WTC11 (cell line): ENCODE measurements at regions not wholly inside any gene's neighbourhood (a gene's known extent, or its start where the extent isn't known, plus 50 kb on each side); places are given as distances from the start of the nearest gene placed in this dataset.

Source experiments
- ATAC-seq: fragments of 200-7000 bp; cut with Tn5 transposase; 2 replicates; pipeline ENCODE4 v1.10.0; 2021; ENCODE audit warnings: mild to moderate bottlenecking, moderate library complexity
- CTCF ChIA-PET: fragments of 300-600 bp; sonication (Branson Sonifier 250); formaldehyde crosslinking; loops from one replicate; lab custom pipeline; 2021; ENCODE audit warnings: antibody characterized with exemption; lab: Charles Lee
- POLR2A ChIA-PET: fragments of 350-600 bp; sonication (Branson Sonifier 250); formaldehyde crosslinking; loops from one replicate; lab custom pipeline; 2021; ENCODE audit warnings: antibody characterized with exemption; lab: Charles Lee
- DNase-seq: peaks from one replicate; pipeline ENCODE4 v3.0.0; 2021; ENCODE audit warnings: low spot score
- H3K27ac Mint-ChIP-seq: 2 replicates; pipeline ENCODE4 v1.8.0; 2021; ENCODE audit warnings: mixed read lengths
- H3K27me3 Mint-ChIP-seq: 2 replicates; pipeline ENCODE4 v1.8.0; 2021; ENCODE audit warnings: low read depth, mild to moderate bottlenecking, moderate library complexity, mixed read lengths
- H3K36me3 Mint-ChIP-seq: 2 replicates; pipeline ENCODE4 v1.8.0; 2021; ENCODE audit warnings: mixed read lengths
- H3K4me1 Mint-ChIP-seq: 2 replicates; pipeline ENCODE4 v1.8.0; 2022; ENCODE audit warnings: mixed read lengths
- H3K4me3 Mint-ChIP-seq: 2 replicates; pipeline ENCODE4 v1.8.0; 2021; ENCODE audit warnings: mild to moderate bottlenecking, moderate library complexity, mixed read lengths
- H3K9me3 Mint-ChIP-seq: 2 replicates; pipeline ENCODE4 v1.8.0; 2021; ENCODE audit warnings: mixed read lengths
- CREB1 ChIP-seq: sonication (generic); formaldehyde crosslinking; IDR thresholded peaks from 2 replicates; pipeline ENCODE4 v1.8.0; 2023; ENCODE audit warnings: mild to moderate bottlenecking, missing genetic modification reagents
- ETV6 ChIP-seq: sonication (generic); formaldehyde crosslinking; IDR thresholded peaks from 2 replicates; pipeline ENCODE4 v1.8.1; 2022; ENCODE audit warnings: mild to moderate bottlenecking, missing genetic modification reagents
- GABPB1 ChIP-seq: sonication (generic); formaldehyde crosslinking; IDR thresholded peaks from 2 replicates; pipeline ENCODE4 v1.8.1; 2023; ENCODE audit warnings: mild to moderate bottlenecking, missing genetic modification reagents
- GTF2I ChIP-seq: fragments of 250-450 bp; sonication (Bioruptor Pico); conservative IDR thresholded peaks from 2 replicates; pipeline ENCODE4 v1.4.0; 2021; ENCODE audit warnings: mild to moderate bottlenecking
- HMGA2 ChIP-seq: fragments of 250-450 bp; sonication (Bioruptor Pico); IDR thresholded peaks from 2 replicates; pipeline ENCODE4 v1.4.0; 2021; ENCODE audit warnings: mild to moderate bottlenecking, moderate library complexity
- NFATC4 ChIP-seq: fragments of 250-450 bp; sonication (Bioruptor Pico); IDR thresholded peaks from 2 replicates; pipeline ENCODE4 v1.9.0; 2021; ENCODE audit warnings: mild to moderate bottlenecking
- NR1H2 ChIP-seq: sonication (generic); formaldehyde crosslinking; IDR thresholded peaks from 2 replicates; pipeline ENCODE4 v1.9.0; 2021; ENCODE audit warnings: mild to moderate bottlenecking, moderate library complexity, missing genetic modification reagents
- RELA ChIP-seq: sonication (generic); formaldehyde crosslinking; IDR thresholded peaks from 2 replicates; pipeline ENCODE4 v1.8.1; 2022; ENCODE audit warnings: missing genetic modification reagents, mild to moderate bottlenecking, borderline replicate concordance
- SMAD3 ChIP-seq: sonication (generic); formaldehyde crosslinking; IDR thresholded peaks from 2 replicates; pipeline ENCODE4 v1.8.0; 2022; ENCODE audit warnings: missing genetic modification reagents, mild to moderate bottlenecking, borderline replicate concordance
- SMAD4 ChIP-seq: sonication (generic); formaldehyde crosslinking; IDR thresholded peaks from 2 replicates; pipeline ENCODE4 v1.8.0; 2022; ENCODE audit warnings: mild to moderate bottlenecking, missing genetic modification reagents
- TP53 ChIP-seq: sonication (generic); formaldehyde crosslinking; IDR thresholded peaks from 2 replicates; pipeline ENCODE4 v1.8.1; 2023; ENCODE audit warnings: mild to moderate bottlenecking, missing genetic modification reagents
- ZNF219 ChIP-seq: sonication (generic); formaldehyde crosslinking; IDR thresholded peaks from 2 replicates; pipeline ENCODE4 v1.8.0; 2023; ENCODE audit warnings: missing genetic modification reagents, mild to moderate bottlenecking, borderline replicate concordance
- ZNF423 ChIP-seq: fragments of 250-450 bp; sonication (Bioruptor Pico); IDR thresholded peaks from 2 replicates; pipeline ENCODE4 v2.1.2; 2022; ENCODE audit warnings: mild to moderate bottlenecking, moderate library complexity
- TF ChIP-seq, protein P1 (sequence below): fragments of 250-450 bp; sonication (Bioruptor Pico); IDR thresholded peaks from 2 replicates; pipeline ENCODE4 v1.9.0; 2021; ENCODE audit warnings: mild to moderate bottlenecking
- TF ChIP-seq, protein P2 (sequence below): sonication (generic); formaldehyde crosslinking; IDR thresholded peaks from 2 replicates; pipeline ENCODE4 v1.8.1; 2022; ENCODE audit warnings: mild to moderate bottlenecking, moderate library complexity, missing genetic modification reagents
- TF ChIP-seq, protein P3 (sequence below): sonication (generic); formaldehyde crosslinking; IDR thresholded peaks from 2 replicates; pipeline ENCODE4 v1.8.0; 2022; ENCODE audit warnings: mild to moderate bottlenecking, missing genetic modification reagents
- TF ChIP-seq, protein P4 (sequence below): fragments of 250-450 bp; sonication (Bioruptor Pico); IDR thresholded peaks from 2 replicates; pipeline ENCODE4 v1.8.0; 2021; ENCODE audit warnings: mild to moderate bottlenecking
- TF ChIP-seq, protein P5 (sequence below): sonication (generic); formaldehyde crosslinking; IDR thresholded peaks from 2 replicates; pipeline ENCODE4 v1.8.0; 2022; ENCODE audit warnings: mild to moderate bottlenecking, missing genetic modification reagents
- TF ChIP-seq, protein P6 (sequence below): sonication (generic); formaldehyde crosslinking; IDR thresholded peaks from 2 replicates; pipeline ENCODE4 v1.8.0; 2023; ENCODE audit warnings: missing genetic modification reagents
- TF ChIP-seq, protein P7 (sequence below): sonication (generic); formaldehyde crosslinking; IDR thresholded peaks from 2 replicates; pipeline ENCODE4 v1.8.0; 2022; ENCODE audit warnings: missing genetic modification reagents

DNA sequence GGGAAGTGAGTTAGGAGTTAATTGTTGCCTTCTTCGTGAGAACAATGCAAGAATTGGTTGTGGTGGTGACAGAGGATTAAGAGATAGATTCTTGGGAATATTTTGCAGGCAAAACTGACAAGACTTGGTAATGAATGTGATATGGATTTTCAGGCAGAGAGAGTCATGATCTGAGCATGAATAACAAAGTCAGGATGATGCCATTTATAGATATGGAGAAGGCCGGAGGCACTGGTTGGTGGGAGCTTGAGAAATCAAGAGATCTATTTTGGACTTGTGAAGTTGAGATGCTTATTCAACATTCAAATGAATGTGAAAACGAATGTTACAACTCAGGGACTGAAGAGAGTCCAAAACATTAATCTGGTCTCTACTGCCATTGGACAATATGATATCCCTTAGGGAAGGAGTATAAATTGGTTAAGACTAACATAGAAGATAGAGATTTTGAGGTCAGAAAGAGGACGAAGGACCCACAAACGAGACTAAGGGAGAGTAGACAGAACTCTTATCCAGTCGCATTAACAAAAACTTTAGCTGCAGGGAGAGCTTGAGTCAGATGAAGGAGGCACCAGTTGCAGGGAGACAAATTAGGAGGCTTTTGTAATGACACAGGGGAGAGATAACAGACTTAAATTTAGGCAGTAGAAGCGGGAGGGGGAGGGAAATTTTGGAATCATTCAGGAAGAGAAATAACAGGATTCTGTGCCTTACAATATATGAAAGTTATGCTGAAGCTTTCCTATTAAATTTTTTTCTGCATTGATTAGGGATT lies 1090.6 kb downstream of the GALC start:
- no peak for TF ChIP-seq TP53
- TF ChIP-seq, protein P1, sequence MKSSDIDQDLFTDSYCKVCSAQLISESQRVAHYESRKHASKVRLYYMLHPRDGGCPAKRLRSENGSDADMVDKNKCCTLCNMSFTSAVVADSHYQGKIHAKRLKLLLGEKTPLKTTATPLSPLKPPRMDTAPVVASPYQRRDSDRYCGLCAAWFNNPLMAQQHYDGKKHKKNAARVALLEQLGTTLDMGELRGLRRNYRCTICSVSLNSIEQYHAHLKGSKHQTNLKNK (CRISPR knock-in tag): no peak
- TF ChIP-seq NFATC4 (CRISPR knock-in tag): no peak
- TF ChIP-seq, protein P2, sequence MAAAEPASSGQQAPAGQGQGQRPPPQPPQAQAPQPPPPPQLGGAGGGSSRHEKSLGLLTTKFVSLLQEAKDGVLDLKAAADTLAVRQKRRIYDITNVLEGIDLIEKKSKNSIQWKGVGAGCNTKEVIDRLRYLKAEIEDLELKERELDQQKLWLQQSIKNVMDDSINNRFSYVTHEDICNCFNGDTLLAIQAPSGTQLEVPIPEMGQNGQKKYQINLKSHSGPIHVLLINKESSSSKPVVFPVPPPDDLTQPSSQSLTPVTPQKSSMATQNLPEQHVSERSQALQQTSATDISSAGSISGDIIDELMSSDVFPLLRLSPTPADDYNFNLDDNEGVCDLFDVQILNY (CRISPR knock-in tag): no peak
- TF ChIP-seq GTF2I (CRISPR knock-in tag): no peak
- TF ChIP-seq ZNF423 (CRISPR knock-in tag): no peak
- no peak for TF ChIP-seq NR1H2 (CRISPR knock-in tag)
- no peak for TF ChIP-seq GABPB1
- TF ChIP-seq, protein P3, sequence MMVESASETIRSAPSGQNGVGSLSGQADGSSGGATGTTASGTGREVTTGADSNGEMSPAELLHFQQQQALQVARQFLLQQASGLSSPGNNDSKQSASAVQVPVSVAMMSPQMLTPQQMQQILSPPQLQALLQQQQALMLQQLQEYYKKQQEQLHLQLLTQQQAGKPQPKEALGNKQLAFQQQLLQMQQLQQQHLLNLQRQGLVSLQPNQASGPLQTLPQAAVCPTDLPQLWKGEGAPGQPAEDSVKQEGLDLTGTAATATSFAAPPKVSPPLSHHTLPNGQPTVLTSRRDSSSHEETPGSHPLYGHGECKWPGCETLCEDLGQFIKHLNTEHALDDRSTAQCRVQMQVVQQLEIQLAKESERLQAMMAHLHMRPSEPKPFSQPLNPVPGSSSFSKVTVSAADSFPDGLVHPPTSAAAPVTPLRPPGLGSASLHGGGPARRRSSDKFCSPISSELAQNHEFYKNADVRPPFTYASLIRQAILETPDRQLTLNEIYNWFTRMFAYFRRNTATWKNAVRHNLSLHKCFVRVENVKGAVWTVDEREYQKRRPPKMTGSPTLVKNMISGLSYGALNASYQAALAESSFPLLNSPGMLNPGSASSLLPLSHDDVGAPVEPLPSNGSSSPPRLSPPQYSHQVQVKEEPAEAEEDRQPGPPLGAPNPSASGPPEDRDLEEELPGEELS (CRISPR knock-in tag): no peak
- no peak for TF ChIP-seq HMGA2 (CRISPR knock-in tag)
- TF ChIP-seq, protein P4, sequence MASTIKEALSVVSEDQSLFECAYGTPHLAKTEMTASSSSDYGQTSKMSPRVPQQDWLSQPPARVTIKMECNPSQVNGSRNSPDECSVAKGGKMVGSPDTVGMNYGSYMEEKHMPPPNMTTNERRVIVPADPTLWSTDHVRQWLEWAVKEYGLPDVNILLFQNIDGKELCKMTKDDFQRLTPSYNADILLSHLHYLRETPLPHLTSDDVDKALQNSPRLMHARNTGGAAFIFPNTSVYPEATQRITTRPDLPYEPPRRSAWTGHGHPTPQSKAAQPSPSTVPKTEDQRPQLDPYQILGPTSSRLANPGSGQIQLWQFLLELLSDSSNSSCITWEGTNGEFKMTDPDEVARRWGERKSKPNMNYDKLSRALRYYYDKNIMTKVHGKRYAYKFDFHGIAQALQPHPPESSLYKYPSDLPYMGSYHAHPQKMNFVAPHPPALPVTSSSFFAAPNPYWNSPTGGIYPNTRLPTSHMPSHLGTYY (CRISPR knock-in tag): no peak
- no peak for TF ChIP-seq CREB1 (CRISPR knock-in tag)
- no peak for TF ChIP-seq ETV6
- no peak for TF ChIP-seq SMAD4
- TF ChIP-seq RELA (CRISPR knock-in tag): no peak
- no peak for TF ChIP-seq ZNF219 (CRISPR knock-in tag)
- TF ChIP-seq, protein P5, sequence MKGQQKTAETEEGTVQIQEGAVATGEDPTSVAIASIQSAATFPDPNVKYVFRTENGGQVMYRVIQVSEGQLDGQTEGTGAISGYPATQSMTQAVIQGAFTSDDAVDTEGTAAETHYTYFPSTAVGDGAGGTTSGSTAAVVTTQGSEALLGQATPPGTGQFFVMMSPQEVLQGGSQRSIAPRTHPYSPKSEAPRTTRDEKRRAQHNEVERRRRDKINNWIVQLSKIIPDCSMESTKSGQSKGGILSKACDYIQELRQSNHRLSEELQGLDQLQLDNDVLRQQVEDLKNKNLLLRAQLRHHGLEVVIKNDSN (CRISPR knock-in tag): no peak
- TF ChIP-seq, all 79 proteins: peak for 0
- ATAC-seq: no peak
- H3K36me3 Mint-ChIP-seq: 0 out of 2 replicates have a peak, but pooled peaks cover 2% of the 10 kb centered on the region
- H3K4me1 Mint-ChIP-seq: no peaks in the 10 kb centered on the region
- ChIA-PET CTCF (no interaction called here), POLR2A (no interaction called here)
- H3K27ac Mint-ChIP-seq: no peak overlapping the region
- H3K9me3 Mint-ChIP-seq: peaks cover 4% of the 10 kb centered on the region
- no peaks in the 10 kb centered on the region; the same call in 1 of the 2 replicates for H3K27me3 Mint-ChIP-seq
- no peak for DNase-seq
- H3K4me3 Mint-ChIP-seq: no peak overlapping the region

DNA sequence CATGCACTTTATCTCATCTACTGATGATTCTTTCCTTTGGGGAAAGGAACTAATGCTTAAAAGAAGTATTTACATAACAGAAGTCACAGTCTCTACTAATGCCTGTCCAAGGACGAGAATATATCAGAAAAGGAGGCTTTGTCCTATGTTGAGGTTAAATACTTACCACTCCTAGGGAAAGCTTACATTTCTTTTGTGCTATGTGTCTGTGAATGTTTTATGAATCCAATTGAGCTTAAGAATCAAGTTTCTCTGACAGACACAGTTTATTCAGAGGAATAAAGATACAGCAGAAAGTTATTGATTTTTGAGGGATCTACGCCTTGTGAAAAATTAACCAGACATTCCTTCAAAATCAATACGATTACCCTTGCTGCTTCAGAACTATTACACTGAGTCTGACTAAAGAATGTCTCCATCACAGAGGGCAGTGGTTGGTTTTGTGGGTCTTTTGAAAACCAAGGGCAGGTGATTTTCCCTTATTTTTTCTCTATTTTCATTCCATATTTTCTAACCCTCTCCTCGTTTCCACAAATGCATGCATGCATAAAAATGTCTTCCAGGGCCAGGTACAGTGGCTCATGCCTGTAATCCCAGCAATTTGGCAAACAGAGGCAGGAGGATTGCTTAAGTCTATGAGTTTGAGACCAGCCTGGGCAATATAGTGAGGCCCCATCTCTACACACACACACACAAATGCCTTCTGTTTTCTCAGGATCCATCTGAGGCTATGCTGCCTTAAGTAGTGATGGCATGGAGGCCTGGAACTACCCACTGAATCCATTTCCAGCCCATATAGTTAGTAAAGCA lies 1095.1 kb downstream of the GALC start:
- Mint-ChIP-seq H3K36me3 (no peaks in the 10 kb centered on the region), H3K9me3 (no peaks in the 10 kb centered on the region), H3K4me1 (peaks cover 1% of the 10 kb centered on the region), H3K27ac (no peak overlapping the region), H3K27me3 (no peaks in the 10 kb centered on the region), H3K4me3 (no peak overlapping the region)
- TF ChIP-seq, protein P6, sequence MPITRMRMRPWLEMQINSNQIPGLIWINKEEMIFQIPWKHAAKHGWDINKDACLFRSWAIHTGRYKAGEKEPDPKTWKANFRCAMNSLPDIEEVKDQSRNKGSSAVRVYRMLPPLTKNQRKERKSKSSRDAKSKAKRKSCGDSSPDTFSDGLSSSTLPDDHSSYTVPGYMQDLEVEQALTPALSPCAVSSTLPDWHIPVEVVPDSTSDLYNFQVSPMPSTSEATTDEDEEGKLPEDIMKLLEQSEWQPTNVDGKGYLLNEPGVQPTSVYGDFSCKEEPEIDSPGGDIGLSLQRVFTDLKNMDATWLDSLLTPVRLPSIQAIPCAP (CRISPR knock-in tag): no peak
- TF ChIP-seq, protein P7, sequence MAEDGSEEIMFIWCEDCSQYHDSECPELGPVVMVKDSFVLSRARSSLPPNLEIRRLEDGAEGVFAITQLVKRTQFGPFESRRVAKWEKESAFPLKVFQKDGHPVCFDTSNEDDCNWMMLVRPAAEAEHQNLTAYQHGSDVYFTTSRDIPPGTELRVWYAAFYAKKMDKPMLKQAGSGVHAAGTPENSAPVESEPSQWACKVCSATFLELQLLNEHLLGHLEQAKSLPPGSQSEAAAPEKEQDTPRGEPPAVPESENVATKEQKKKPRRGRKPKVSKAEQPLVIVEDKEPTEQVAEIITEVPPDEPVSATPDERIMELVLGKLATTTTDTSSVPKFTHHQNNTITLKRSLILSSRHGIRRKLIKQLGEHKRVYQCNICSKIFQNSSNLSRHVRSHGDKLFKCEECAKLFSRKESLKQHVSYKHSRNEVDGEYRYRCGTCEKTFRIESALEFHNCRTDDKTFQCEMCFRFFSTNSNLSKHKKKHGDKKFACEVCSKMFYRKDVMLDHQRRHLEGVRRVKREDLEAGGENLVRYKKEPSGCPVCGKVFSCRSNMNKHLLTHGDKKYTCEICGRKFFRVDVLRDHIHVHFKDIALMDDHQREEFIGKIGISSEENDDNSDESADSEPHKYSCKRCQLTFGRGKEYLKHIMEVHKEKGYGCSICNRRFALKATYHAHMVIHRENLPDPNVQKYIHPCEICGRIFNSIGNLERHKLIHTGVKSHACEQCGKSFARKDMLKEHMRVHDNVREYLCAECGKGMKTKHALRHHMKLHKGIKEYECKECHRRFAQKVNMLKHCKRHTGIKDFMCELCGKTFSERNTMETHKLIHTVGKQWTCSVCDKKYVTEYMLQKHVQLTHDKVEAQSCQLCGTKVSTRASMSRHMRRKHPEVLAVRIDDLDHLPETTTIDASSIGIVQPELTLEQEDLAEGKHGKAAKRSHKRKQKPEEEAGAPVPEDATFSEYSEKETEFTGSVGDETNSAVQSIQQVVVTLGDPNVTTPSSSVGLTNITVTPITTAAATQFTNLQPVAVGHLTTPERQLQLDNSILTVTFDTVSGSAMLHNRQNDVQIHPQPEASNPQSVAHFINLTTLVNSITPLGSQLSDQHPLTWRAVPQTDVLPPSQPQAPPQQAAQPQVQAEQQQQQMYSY (CRISPR knock-in tag): no peak
- TF ChIP-seq SMAD3 (CRISPR knock-in tag): no peak
- ATAC-seq: no peak
- DNase-seq: no peak
- CTCF ChIA-PET: no interaction called here
- POLR2A ChIA-PET: no interaction called here
